ENCODE measurements at regions not wholly inside any gene's neighbourhood (a gene's known extent, or its start where the extent isn't known, plus 50 kb on each side); places are given as distances from the start of the nearest gene placed in this dataset.

DNA sequence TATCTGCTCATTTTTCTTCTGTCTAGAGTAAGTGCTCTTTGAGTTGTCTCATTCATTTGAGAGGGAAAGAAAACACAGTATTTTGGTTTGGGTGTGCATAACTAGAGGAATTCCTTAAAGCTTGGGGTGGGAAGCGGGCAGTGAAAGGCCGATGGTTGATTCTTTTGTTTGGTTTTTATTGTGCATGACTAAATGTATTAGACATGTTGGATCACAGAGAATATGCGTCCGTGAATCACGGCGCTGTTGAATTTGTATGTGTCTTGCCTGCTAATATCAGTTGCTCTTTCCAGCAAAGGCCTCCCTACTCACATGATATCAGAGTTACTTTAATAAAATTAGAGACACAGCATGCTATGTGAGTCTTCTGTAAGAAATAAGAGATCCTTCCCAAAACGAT is 180.0 kb downstream of the CHD9NB start:
- DNase-seq = no peak

- no peak for DNase-seq
Observed at GRCh38 chr16:52871481-52871880, 181.2 kb downstream of the CHD9NB start.

- DNase-seq = no peak
Observed at GRCh38 chr16:52869243-52869642, 183.5 kb downstream of the CHD9NB start.

DNA sequence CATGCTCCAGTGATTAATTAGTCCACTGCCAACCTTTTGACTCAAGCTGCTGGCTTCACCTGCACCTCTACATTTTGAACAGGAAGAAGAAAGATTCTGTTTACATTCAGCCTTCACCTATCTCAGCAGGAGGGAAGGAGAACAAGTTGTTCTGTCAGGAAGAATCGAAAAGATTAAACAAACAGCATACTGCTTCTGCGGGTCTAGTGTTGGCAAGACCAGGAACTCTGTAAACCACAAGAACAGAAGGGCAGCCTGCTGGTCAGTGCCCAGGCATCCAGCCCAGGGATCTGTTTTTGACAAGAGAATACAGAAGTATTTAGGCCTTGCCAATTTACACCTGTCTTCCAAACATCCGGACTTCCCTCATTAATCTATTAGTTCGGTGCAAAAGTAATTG is 189.7 kb downstream of the CHD9NB start:
- no peak for DNase-seq

- no peak for DNase-seq
Observed at GRCh38 chr16:52861614-52862022, 191.1 kb downstream of the CHD9NB start.

DNA sequence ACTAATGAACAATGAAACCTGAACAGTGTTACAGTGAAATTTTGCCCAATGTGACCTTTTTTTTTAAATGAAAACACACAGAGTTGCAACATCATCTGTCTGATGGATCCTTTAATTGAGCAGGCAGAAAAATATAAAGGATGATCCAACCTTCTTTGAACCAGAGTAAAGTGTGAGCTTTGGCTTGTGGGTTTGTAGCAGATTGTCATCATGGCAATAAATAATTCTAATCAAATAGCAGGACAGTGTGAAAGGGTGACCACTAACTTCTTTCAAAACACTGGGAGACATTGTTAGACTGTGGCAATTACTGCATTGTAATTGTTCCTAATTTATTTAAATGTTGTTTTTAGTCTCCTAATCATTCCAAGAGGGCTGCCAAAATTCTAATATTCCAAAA is 197.2 kb downstream of the CHD9NB start:
- no peak for DNase-seq

GRCh38 chr16:52852978-52853377 is 199.7 kb downstream of the CHD9NB start:
- no peak for DNase-seq

- no peak for DNase-seq
Observed at GRCh38 chr16:52851211-52851740, 201.4 kb downstream of the CHD9NB start.

GRCh38 chr16:52843381-52843780 is 209.3 kb downstream of the CHD9NB start:
- DNase-seq = no peak

DNA sequence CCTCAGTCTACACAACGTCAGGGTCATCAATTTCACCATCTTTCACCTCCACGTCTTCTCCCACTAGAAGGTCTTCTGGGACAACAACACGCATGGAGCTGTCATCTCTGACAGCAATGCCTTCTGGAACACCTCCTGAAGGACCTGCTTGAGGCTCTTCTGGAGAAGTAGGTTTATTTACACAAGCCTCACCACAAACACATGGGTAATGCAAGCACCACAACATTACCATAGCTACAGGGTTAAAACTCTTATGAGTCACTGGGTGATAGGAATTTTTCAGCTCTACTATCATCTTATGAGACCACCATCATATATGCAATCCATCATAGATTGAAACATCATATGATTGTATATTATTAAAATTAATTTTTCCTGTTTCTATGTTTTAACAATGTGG is 215.4 kb downstream of the CHD9NB start:
- DNase-seq = no peak

DNA sequence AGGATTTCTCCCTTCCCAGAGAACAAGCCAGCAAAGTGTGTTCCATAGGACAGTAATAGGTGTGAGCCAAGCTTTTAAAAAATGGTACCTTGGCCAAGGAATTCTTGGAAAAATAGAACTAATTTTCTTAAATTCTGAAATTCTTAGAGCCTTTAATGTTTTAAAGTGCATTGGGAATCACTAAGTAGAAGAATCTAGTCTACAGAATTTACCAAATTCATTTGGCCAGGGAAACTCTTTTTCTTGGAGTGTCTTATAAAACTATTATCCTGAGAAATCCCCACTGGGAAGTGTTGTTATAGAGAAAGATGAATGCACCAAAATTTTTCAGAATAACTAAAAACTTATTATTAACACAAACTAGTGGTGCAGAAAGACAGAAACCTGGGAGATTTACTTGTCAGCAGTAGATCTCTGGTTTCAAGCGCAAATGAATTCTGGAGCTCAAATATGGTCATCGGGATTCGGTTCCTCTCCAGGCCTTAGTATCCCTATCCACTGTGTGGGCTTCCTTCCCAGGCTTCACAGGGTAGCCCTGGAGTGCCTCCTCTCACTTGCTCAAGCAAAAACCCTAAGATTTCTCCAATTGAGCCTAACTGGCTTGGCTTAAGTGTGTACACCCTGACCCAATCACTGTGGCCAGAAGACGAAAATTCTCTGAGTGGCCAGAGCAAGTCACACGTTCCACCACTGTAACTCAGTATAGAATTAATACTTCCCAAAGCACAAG is 217.8 kb downstream of the CHD9NB start:
- no peak for DNase-seq

DNA sequence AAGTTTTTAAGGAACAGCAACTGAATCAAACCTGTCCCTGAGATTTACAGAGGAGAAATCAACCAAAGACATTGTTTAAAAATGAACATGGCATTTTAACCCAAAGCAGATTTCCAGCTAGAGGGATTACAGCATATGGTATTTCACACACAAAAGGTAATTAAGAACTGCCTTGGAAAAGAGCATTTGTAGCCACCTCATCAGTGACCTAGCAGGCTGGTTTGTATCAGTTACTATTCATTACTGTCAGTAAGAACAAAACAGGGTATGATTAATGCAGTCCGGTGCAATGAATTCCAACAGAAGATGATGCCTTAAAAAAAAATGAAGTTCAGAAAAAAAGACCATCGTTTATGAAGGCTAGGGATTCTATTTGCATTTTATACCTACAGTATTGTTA is 219.9 kb downstream of the CHD9NB start:
- no peak for DNase-seq

GRCh38 chr16:52827456-52827855 is 225.2 kb downstream of the CHD9NB start:
- DNase-seq = no peak

DNA sequence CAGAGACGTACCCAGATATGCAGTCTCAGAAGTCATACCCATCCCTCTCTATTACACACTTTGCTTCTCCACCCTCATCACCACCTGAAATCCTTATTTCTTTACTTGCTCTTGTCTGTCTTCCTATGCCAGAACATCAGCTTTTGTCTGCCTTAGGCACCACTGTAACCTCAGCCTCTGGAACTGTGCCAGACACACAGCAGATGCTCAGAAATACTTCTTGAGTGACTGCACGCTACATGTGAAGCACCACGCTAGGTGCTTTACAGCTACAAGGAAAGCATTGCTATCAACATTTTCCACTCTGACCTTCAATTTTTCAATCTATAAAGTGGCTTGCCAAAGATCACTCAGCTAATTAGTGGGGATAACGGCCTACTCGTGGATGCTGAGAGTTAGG is 226.8 kb downstream of the CHD9NB start:
- DNase-seq = no peak

DNA sequence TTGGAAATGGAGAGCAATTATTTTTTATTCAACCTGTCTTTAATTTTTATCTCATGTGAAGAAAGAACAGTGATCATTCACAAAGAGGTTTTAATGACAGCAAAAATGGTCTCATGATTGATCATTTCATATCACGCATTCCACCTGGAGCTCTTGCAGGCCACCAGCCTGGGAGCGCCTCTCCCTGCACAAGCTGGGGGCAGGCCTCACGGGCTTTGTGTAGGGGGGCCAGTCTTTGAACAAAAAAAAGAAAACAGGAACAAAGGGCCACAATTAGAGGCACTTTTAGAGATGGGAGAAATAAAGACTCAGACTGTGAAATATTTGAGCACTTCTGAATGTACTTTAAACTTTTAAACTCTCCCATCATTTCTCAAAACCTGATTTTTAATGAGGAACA is 232.9 kb downstream of the CHD9NB start:
- DNase-seq = no peak

- DNase-seq = no peak
Observed at GRCh38 chr16:52819405-52819804, 233.3 kb downstream of the CHD9NB start.

DNA sequence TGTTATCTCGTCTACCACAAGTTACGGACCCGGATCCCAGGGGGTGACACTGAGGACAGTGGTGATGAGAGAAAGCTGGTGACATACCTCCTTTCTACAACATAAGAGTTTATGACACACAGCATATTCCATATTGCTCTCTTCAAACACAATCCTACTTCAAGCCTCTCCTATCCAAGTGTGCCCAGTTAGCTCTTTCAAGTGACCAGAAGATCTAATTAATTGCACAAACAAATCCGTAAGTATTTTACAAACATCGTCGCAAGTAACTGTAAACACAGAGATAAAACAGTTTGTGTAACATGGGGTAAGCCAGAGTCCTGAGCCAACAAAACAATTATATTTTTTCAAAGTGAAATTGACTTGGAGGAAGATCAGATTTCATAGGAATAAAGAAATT is 235.0 kb downstream of the CHD9NB start:
- DNase-seq = no peak

DNA sequence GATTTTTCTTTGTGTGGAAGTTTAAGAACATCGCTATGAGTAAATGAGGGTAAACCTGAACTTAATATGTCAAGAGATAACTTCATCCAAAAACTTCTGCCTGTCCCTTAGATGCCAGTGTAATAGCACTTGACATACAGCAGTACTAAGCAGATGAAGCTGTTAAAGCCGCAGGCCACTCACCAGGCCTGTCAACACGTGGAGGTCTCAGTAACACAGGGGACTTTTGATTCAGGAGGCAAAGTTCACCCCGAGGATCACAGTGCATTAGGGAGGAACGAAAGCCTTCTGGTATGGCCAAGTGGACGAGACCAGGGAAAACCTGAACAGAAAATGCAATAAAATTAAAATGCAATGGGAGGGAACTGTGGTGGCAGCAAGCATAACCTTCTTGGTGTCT is 235.7 kb downstream of the CHD9NB start:
- no peak for DNase-seq

- no peak for DNase-seq
Observed at GRCh38 chr16:52812678-52813556, 239.8 kb downstream of the CHD9NB start.

GRCh38 chr16:52805559-52806168 is 247.0 kb downstream of the CHD9NB start:
- no peak for DNase-seq

DNA sequence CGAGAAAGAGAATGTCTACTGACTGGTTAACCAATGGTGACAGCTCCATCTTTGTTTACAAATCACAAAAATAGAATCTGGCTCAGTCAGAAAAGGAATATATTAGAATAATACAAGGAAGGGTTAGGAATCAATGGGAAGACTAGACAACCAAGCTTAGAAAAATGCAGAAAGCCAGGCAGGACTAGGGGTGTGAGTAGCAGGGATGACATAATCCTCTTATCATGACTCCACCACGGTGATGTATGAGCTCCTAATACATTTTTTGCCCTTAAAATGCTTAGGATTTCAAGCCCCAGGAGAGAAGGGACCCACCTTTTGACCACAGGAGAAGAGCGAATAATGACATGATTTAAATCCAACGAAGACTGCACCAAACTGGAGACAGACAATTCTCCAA is 252.3 kb downstream of the CHD9NB start:
- DNase-seq = no peak

DNA sequence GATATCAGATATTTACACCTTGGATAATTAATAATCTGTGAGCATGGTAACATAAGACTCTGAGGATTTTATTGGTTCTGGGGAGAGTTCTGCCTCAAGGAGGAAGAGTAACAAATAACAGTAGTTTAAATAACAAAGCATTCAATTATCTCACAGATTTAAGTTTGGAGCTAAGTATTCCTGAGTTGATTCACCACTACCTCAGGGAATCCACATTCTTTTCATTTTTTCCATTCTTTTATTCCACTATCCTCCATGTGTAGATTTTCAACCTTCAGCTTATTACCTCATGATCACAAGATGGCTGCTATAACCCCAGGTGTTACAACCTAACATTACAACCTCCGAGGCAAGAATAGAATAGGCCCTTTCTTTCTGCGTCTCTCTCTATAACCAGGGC is 252.2 kb upstream of the TOX3 start:
- no peak for DNase-seq

DNA sequence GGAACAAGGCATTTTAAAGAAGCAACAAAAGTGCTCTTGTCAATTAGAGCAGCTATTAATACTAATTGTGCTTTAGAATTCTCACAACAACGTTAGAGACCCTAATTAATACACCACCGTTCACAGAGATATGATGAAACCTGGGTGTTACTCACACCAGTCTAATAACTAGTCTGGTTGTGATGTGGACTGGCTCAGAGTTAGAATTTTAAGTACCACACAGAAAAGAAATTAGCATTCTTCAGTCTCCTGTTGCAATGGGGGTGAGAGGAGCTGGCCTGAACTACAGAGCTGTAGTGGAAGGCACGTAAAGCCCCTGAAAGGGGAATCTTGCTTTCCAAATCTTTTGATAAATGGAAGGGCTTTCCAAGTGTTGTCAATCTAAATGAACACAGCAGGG is 240.8 kb upstream of the TOX3 start:
- no peak for DNase-seq

DNA sequence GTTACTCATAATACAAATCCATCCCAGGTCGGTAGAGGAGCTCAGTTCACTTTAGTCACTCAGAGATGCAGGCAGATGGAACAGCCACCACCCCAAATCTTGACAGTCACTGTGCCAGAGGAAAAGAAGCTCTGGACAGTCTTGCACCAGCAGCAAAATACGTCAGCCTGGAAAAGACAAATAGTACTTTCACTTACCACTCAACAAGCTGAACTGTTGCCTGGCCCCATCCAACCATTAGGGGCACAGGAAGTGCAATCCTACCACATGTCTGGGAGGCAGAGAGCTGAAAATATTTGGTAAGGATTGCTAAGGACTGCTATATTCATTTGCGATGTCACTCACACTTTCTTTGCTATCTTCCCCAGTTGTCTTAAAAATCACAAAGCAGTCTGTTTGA is 239.1 kb upstream of the TOX3 start:
- no peak for DNase-seq
